GM21529 (cell line): ENCODE measurements at regions not wholly inside any gene's neighbourhood (a gene's known extent, or its start where the extent isn't known, plus 50 kb on each side); places are given as distances from the start of the nearest gene placed in this dataset.

Experiments
- ATAC-seq: cut with Tn5 transposase; IDR thresholded peaks from one replicate; pipeline ENCODE4 v1.9.1; 2021; ENCODE audit not compliant: unreplicated experiment

GRCh38 chr2:111675419-111676194, 208.4 kb downstream of the ANAPC1 start:
- no peak for ATAC-seq

DNA sequence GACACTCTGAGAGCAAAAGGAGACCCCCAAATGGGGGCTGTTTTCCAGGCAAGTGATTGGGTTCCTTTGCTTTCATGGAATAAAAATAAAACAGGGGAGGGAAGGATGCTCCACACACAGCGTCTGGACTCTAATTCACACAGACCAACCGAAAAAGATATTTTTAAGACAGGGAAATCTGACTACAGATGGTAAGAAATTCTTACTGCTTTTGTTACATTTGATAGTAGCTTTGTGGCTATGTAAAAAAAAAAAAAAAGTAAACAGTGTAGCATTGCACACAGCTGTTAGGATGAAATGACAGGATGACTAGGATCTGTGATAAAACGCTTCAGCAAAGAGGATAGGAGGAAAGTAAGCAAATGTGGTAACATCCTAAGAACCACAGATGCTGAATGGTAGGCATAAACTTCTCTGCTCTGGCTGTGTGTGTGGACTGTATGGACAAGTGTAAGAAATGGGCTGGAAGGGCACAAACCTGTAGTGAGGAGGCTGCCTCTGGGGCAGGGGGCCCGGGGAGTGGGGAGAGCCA, 207.6 kb downstream of the ANAPC1 start:
- ATAC-seq: no peak

GRCh38 chr2:111678161-111678560, 205.8 kb downstream of the ANAPC1 start:
- ATAC-seq: no peak

DNA sequence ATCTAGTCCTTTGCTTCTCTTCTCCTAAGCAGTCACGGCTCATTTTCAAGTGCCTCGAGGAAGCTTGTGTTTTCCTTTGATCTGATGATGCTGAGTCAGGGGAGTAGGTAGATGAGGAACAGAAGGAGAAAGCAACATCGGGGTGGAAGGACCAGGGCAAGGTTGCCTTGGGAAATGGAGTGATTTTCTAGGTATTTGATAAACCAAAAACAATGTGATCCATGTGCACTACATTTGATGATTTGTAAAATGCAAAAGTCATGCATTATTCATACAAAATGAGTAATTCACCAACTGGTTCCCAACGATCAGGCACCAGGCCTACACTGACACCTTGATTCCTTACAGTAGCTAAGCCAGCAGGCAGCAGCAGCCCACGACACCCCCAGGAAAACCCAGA, 205.3 kb downstream of the ANAPC1 start:
- no peak for ATAC-seq

- ATAC-seq: no peak
Observed at GRCh38 chr2:111679202-111679601, 204.8 kb downstream of the ANAPC1 start.

DNA sequence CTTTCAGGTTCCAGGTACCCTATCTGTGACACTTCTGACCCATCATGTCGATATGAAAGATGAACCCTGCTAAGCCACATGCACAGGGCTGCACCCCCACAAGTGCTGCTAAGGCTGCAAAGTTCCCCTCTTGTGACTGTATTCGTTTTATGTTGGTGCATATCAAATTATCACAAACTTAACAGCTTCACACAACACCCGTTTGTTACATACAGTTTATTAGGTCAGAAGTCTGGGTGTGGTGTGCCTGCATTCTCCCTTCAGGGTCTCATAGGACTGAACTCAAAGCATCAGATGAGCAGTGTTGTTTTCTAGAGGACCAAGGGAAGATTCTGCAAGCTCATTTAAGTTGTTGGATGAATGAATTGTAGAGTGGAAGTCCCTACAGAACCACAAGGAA, 199.4 kb downstream of the ANAPC1 start:
- no peak for ATAC-seq

DNA sequence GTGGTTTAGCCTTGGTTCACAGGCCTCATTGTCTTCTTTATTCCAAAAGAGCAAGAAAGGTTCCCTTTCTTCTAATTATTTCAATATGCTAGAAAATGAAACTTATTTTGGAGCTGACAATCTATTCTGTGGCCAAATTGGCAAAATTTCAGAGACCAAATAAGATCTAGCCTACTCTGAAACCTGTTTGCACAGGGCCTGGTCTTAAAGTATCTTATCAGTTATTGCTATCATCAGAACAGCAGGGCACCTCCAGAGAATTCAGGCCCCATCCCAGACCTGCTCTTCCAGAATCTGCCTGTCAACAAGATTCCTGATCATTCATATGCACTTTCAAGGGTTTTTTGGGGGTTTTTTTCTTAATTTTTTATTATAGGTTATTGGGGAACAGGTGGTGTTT, 198.7 kb downstream of the ANAPC1 start:
- no peak for ATAC-seq

DNA sequence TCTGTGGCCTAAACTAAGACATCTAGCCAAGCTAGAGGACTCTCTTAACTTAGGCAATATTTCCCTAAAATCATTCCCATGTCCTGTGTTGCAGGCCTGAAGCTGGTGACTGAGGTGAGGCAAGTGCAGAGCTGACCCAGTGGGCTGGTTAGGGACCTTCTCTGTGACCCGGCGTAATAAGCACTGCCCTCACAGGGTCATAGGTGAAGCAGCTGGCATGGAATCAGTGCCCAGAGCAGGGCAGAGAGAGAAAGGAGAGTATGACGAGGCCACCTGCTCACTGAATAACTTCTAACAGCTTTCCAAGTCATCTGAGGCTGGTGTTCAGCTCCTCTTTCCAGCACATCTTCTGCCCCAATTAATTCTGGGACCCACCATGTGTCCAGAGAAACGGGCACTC, 197.0 kb downstream of the ANAPC1 start:
- no peak for ATAC-seq

DNA sequence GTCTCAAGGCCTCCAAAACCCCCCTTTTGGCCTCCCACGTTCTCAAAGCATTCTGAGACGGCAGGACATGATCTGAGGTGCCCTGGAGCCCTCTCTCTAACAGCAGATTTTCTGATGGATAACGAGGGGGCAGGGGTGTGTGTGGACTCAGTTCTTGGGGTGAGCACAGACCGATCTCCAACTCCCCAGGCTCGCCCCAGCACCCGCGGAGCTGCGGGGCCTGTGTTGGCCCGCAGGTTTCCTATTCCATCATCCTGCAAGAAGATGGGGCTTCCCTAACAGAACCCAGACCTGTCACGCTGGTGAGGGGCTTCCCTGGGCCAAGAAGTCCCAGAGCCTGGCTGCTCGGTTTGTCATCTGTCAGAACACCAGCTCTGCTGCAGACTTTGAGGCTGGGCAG, 196.1 kb downstream of the ANAPC1 start:
- no peak for ATAC-seq

DNA sequence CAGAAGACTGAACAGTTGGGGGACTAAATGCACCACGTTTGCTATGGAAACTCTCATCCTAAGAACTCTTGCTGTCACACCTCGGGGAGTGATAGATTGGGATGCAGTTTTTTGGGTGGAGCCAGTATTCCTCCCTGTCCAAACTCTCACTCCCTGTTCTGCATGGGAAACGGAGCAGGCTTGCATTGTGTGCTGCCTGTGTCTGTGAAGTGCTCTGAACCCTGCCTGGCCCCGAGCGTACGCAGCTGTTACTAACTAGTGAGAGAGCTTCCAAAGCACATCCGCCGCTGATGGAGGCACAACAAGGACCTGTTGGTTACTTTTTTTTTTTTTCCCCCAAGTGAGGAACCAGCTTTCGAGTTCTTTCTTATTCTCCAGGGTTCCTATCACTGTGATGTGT, 195.5 kb downstream of the ANAPC1 start:
- no peak for ATAC-seq

DNA sequence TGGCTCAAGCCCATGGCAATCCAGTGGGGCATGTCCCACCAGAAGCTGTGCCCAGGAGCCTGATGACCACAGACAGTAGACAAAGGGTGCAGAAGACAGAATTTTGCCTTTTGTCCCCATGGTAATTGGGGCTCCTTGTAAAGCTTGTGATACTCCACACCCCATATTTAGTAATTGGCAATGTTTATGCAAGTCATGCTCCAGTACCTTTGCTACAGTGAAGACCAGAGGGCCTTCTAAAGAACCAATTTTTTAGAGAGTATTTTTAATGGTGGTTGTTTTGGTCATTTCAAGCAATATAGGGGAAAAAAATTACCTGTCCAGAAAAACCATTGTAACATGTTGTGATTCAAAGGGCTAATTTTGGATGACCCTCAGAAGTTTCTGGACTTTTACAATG, 194.8 kb downstream of the ANAPC1 start:
- ATAC-seq: no peak

- ATAC-seq: no peak
Observed at GRCh38 chr2:111689941-111690340, 194.1 kb downstream of the ANAPC1 start.

DNA sequence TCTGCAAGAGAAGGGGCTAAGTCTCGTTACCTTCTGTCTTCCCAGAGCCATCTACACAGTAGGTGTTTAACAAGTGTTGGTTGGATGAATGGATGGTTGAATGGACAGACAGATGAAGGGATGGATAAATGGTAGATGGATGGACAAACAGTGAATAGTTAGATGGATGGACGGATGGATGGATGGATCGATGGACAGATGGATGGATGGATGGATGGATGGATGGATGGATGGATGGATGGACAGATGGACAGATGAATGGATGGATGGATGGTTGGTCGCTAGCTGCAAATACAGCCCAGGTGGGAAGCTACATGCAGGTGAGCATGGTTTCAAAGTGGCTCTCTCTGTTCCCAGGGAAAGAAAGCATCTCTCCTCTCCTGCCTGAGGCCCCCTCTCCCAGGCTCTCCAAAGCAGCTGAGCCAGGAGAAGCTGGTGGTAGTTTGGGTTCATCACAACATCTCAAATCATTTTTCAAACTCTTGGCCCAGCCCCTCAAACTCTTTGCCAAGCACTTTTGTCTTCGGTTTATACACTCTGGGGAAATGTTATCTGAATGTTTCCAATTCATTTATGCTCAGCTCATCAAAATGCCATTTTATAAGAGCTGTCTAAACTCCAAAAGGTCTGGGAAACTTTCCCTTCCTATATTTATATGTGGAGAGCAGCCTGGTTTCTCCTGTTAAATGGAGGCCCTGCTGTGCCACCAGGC, 192.7 kb downstream of the ANAPC1 start:
- ATAC-seq: no peak

- no peak for ATAC-seq
Observed at GRCh38 chr2:111692311-111692710, 191.7 kb downstream of the ANAPC1 start.

GRCh38 chr2:111694700-111695101, 189.3 kb downstream of the ANAPC1 start:
- no peak for ATAC-seq

DNA sequence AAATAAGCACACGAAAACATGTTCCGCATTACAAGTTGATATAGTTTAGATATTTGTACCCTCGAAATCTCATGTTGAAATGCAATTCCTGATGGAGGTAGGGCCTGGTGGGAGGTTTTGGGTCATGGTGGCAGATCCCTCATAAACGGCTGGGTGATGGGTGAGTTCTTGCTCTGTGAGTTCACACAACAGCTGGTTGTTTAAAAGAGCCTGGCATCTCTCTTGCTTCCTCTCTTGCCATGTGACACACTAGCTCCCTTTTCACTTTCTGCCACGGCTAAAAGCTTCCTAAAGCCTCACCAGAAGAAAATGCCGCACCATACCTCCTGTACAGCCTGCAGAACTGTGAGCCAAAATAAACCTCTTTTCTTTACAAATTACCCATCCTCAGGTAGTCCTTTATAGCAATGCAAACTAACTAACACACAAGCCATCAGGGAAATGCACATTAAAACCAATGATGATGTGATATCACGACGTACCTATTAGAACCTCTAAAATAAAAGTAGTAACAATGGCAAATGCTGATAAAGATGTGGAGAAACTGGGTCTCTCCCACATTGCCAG, 188.5 kb downstream of the ANAPC1 start:
- no peak for ATAC-seq

DNA sequence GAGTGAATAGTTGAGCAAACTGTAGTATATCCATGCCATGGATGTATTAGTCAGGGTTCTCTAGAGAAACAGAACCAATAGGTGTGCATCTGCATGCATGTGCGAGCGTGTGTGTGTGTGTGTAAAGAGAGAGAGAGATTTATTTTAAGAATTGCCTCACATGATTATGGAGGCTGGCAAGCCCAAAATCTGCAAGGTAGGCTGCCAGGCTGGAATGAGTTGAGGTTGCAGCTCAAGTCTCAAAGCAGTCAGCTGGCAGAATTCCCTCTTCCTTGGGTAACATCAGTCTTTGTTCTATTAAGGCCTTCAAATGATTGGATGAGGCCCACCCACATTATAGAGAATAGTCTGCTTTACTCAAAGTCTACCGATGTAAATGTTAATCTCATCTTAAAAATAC, 187.8 kb downstream of the ANAPC1 start:
- ATAC-seq: no peak

DNA sequence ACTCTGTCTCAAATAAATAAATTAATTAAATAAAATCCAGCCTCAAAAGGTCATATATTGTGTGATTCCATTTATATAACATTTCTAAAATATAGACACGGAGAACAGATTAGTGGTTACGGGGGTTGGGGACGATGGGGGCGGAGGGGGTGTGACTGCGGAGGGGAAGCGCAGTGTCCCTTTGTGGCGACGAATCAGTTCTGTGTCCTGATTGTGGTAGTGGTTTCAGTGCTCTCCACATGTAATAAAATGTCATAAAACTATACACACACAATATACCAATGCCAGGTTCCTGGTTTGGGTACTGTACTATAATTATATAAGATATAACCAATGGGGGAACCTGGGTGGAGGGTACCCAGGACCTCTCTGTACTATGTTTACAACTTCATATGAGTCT, 186.4 kb downstream of the ANAPC1 start:
- ATAC-seq: no peak

- ATAC-seq: no peak
Observed at GRCh38 chr2:111698089-111698488, 185.9 kb downstream of the ANAPC1 start.

GRCh38 chr2:111698743-111699554, 185.0 kb downstream of the ANAPC1 start:
- ATAC-seq: no peak

DNA sequence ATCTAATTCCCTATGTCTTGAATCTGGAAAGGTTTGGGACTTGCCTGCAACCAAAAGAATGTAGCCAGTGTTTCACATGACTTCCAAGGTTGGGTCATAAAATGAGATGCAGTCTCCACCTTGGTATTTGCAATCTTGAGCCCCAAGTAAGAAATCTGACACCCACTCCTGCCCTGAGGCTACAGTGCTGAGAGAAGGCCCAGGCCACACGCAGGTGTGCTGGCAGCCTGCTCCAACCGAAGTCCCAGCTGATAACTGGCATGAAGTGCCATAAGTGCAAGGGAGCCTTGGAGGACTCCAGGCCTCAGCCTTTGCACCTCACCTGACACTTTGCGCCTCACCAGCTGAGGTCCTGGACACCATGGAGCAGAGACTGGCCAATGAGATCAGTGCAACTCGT, 182.7 kb downstream of the ANAPC1 start:
- no peak for ATAC-seq
